Putamen (tissue), 1 donor: ENCODE measurements at regions not wholly inside any gene's neighbourhood (a gene's known extent, or its start where the extent isn't known, plus 50 kb on each side); places are given as distances from the start of the nearest gene placed in this dataset.
"Not testable (repeated sequence)": the region's sequence is repeated elsewhere in the genome, so short reads cannot be mapped to it uniquely, and the experiment has no call there.

Experiments
- DNase-seq: peaks from one replicate; pipeline ENCODE4 v3.0.0-alpha.2; 2016; ENCODE audit warnings: low spot score

DNA sequence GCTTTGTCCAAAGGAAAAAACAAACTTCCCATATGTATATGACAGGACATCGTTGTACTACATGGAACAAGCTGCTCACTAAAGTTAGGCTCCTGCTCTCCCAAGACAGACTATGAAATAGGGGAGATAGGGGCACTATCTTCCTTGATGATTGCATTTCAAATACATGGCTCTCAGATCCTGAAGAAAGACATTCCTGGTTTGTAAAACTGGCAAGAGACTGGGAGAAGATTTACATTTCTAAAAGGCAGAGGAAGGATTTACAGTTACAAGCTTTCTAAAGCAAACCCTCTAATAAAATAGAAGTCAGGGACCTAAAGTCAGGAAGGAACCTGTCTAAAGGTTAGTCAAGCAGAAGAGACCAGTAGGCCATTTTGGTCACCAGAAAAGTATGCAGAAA, 103.7 kb downstream of the SLC17A6 start:
- DNase-seq: no peak

DNA sequence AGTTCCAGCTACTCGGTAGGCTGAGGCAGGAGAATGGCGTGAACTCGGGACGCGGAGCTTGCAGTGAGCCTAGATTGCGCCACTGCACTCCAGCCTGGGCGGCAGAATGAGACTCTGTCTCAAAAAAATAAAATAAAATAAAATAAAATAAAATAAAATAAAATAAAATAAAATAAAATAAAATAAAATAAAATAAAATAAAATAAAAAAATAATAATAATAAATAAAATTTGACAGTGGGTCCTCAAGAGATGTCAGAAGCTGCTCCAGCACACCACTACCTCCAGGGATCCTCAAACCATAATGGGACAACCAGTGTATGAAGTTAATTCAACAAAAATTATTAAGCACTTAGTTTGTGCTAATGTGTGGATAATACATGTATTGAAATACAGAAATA, 97.4 kb downstream of the SLC17A6 start:
- DNase-seq: not testable (repeated sequence)

DNA sequence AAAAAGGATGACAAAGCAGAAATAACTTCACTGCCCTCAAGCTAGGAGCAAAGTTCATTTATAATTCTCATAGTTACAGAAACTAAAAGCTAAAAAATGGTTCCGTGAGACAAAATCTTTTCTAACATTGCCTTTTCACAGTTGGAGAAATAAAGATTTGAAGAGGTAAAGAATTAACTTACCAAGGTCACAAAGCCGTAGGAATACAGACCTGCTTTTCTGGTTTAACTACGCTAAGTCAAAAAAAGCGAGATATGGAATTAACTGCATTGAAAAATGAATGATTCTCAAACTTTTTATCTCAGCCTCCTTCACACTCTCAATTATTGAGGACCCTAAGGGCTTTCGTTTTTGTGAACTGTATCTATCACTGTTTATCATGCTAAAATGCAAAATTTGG, 95.3 kb downstream of the SLC17A6 start:
- DNase-seq: no peak

DNA sequence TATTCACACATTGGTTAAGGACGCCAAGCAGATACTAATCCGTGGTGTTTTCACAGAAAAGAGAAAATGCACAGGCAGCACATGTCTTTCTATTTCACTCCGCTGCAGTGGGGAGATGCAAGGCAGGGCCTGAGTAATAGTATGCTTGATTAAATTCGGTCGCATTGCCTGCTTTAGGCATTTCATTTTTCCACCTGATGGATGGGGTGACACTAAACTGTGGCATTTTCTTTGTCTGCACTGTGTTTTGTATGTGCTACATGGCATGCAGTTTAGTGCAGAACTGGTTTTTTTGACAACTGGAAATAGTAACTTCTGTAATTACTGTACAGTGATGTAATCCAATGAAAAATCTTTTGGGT, 94.9 kb downstream of the SLC17A6 start:
- DNase-seq: no peak

DNA sequence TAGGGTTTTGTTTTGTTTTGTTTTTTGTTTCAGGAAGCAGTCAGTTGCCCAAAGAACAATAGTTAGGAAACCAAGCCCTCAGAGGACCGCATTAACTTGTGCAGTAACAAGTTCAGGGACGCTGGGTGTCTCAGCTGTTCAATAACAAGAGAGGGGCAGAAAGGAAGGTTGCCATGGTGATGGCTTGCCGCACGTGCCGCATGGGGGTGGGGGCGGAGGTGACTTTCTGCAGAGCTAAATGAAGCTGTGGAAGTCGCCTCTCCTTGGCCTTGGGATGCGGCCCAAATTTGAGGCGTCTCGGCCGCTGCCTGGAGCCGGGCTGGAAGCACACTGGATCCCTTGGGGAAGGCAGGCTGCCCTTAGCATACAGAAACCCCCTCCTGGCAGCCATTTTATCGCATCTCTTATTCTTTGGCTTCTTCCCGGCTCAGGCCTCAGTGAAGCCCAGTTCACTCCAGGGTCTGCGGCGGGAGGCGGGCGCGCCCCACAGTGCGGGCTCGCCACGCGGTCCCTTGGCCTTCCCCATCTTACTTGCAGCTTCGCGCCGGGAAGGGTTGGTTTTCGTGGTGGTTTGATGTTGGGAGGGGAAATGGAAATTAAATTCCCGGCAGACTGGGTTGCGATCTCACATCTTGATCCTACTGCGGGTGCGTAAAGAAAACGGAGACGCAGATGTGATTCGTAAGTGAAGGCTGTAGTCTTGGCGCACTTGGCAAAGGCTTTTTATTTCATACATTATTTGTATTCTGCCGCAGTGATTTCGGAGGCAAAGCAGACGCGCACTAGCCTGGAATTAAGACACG, 94.3 kb downstream of the SLC17A6 start:
- DNase-seq: peak; percentile 31

DNA sequence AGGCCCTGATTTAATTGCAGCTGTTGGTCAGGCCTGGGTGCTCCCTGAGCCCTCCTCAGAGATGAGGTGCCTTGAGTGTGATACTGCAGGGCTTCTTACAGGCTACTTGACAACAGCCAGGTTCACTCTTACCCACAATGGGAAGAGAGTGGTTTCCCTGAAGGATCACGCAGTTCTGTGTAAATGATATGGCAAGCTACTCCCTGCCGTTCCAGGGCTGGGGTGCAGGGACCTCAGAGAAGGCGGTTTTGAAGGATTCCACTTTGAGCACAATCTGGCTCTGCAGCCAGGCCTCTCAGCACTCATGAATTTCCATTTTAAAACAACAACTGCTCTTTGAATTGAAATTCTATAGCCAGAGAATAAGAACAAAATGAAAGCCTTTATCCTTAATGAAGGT, 92.9 kb downstream of the SLC17A6 start:
- no peak for DNase-seq

DNA sequence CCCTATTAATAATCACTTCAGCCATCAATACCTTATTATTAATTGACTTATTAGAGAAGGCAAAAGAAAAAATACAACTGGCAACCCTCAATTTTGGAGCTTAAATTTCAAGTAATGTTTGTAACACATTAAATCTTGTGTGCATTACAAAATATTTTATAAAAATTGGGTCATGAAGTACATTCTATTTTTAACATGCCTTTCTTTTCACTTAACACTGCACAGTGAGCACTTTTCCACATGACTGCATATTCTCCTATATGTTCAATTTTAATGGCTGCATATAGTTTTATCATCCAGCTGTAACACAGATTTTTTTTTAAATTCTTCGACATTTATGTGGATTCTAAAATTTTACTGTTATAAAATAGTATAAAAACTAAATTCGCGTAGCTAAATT, 92.5 kb downstream of the SLC17A6 start:
- no peak for DNase-seq

DNA sequence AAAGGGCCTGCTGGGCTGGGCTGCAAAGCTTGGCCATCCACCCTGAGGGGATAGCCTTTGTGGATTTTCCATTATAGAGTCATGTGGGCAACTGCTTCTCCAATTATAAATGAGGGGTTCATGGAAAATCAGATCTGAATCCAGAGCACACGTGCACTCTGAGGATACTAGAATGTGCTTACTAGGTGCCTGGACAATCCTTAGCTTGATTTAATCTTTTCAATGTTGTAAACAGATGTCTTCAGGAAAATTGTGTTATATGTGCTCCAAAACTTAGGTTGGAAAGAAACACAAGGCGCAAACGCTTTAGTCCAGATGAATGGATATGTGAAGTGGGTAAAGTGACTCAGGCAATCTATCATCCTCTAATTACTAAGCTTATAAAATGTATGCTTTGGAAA, 92.0 kb downstream of the SLC17A6 start:
- no peak for DNase-seq
